Spleen (tissue), 11 donors: ENCODE measurements at regions not wholly inside any gene's neighbourhood (a gene's known extent, or its start where the extent isn't known, plus 50 kb on each side); places are given as distances from the start of the nearest gene placed in this dataset.

Source experiments
- DNase-seq: peaks from one replicate; pipeline ENCODE4 v3.0.0-alpha.2; 2020
- H3K27ac ChIP-seq, 8 donors: fragments of 200-600 bp; sonication (generic) in 7 of 8; 1 replicate in 4 of 8; 2 replicates in 4 of 8; pipeline versions ENCODE4 v1.5.0 to v1.8.0; 2016 to 2021; ENCODE audit warnings: inconsistent platforms in 4 of 8, mild to moderate bottlenecking in 4 of 8, moderate library complexity in 1 of 8
- H3K27me3 ChIP-seq, 7 donors: fragments of 200-600 bp; sonication (generic) in 6 of 7; replicated peaks in 1 of 7; 1 replicate in 4 of 7; 2 replicates in 3 of 7; pipeline versions ENCODE4 v1.5.0 to v1.8.0; 2016 to 2021; ENCODE audit warnings: inconsistent platforms in 3 of 7, mild to moderate bottlenecking in 1 of 7
- H3K36me3 ChIP-seq, 6 donors: fragments of 200-600 bp; sonication (generic) in 5 of 6; 1 replicate in 4 of 6; 2 replicates in 2 of 6; pipeline versions ENCODE4 v1.5.0 to v1.8.0; 2016 to 2021; ENCODE audit warnings: inconsistent platforms in 2 of 6
- H3K4me1 ChIP-seq, 6 donors: fragments of 200-600 bp; sonication (generic) in 5 of 6; 1 replicate in 3 of 6; 2 replicates in 3 of 6; pipeline versions ENCODE4 v1.5.0 to v1.8.0; 2016 to 2021; ENCODE audit warnings: inconsistent platforms in 3 of 6
- H3K4me3 ChIP-seq, 8 donors: fragments of 200-600 bp; sonication (generic) in 7 of 8; 1 replicate in 4 of 8; 2 replicates in 4 of 8; pipeline versions ENCODE4 v1.5.0 to v1.8.0; 2016 to 2021; ENCODE audit warnings: inconsistent platforms in 4 of 8, mild to moderate bottlenecking in 4 of 8, moderate library complexity in 2 of 8
- H3K9me3 ChIP-seq, 8 donors: fragments of 200-600 bp; sonication (generic) in 7 of 8; 1 replicate in 4 of 8; 2 replicates in 4 of 8; pipeline versions ENCODE4 v1.5.0 to v1.8.0; 2016 to 2021; ENCODE audit warnings: inconsistent platforms in 4 of 8
- POLR2A ChIP-seq, 3 donors: fragments of 450-650 bp; IDR thresholded peaks; one replicate each; pipeline ENCODE4 v1.5.1; 2017; ENCODE audit warnings: antibody characterized with exemption in 3 of 3, mild to moderate bottlenecking in 1 of 3
- POLR2AphosphoS5 ChIP-seq, 3 donors: sonication (generic); formaldehyde crosslinking; IDR thresholded peaks; one replicate each; pipeline ENCODE4 v1.5.1; 2017; ENCODE audit warnings: antibody characterized with exemption in 3 of 3
- WGBS, 5 donors: extraction: QIAGEN DNeasy Blood & Tissue Kit in 3 of 5; methylation state at CpG; one replicate each; pipeline versions ENCODE4 v1.1.5 to v1.1.7; 2013 to 2018; 5-methylcytosine and 5-hydroxymethylcytosine counted together
- intact Hi-C: fragments of 100-400 bp; cut with DNase I; formaldehyde crosslinking; loops from one replicate; pipeline ENCODE4 v1.15.0; 2023; ENCODE audit warnings: low total_unique reads
- TF ChIP-seq, protein P1 (sequence below), 11 experiments: fragments of 200-600 bp in 7 of 11; fragments of 450-650 bp in 4 of 11; sonication (generic) in 4 of 11; IDR thresholded peaks in 8 of 11; conservative IDR thresholded peaks in 3 of 11; 1 replicate in 7 of 11; 2 replicates in 4 of 11; pipeline versions ENCODE4 v1.4.0 to v1.8.0; 2016 to 2021; ENCODE audit warnings: antibody characterized with exemption in 11 of 11, inconsistent platforms in 4 of 11, mild to moderate bottlenecking in 1 of 11
- donor health status: healthy with polysubstance abuse.
- donor health status: DM: no; HTN: no; CAD: no; lungs with moderate emphysema.
- donor health status: DM: no; HTN: no; CAD: no.
- donor health status: Bipolar disorder and iron deficiency.
- donor health status: healthy.
- donor health status: DM: no; HTN: no; CAD: no.
- donor health status: DM: yes; HTN: yes; CAD: no.

DNA sequence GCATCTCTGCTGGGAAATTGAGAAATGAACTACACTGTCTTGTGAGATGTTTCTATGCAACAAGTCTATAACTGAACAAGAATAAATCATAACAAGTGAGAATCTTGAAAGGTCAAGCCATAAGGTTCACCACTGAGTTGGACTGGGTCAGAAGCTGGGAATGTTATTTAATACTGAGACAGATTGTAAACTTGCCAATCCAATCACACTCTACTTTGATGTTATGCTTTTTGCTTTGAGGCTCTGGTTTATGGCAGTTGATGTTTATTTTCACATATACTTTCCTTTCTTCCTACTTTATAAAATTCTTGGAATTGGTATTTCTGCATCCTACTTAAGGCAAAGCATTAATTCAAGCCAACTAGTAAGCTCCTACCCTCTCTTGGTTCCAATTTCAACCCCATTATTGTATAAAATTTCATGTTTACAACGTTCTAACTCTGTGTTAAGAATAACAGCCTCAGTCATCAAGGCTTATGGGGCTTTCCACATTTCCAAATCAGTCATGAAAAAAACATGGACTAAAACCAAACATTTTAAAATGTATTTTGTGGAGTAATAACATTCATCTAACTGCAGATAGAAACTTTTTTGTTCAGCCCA lies 533.4 kb downstream of the NYAP2 start:
- DNase-seq = no peak
- no peaks in the 10 kb centered on the region for H3K4me1 ChIP-seq
- H3K27me3 ChIP-seq = no peaks in the 10 kb centered on the region
- H3K4me3 ChIP-seq = no peak overlapping the region
- H3K36me3 ChIP-seq = no peaks in the 10 kb centered on the region
- no peak for TF ChIP-seq POLR2AphosphoS5 (IDR thresholded peaks at IDR 0.05)
- TF ChIP-seq, protein P1, sequence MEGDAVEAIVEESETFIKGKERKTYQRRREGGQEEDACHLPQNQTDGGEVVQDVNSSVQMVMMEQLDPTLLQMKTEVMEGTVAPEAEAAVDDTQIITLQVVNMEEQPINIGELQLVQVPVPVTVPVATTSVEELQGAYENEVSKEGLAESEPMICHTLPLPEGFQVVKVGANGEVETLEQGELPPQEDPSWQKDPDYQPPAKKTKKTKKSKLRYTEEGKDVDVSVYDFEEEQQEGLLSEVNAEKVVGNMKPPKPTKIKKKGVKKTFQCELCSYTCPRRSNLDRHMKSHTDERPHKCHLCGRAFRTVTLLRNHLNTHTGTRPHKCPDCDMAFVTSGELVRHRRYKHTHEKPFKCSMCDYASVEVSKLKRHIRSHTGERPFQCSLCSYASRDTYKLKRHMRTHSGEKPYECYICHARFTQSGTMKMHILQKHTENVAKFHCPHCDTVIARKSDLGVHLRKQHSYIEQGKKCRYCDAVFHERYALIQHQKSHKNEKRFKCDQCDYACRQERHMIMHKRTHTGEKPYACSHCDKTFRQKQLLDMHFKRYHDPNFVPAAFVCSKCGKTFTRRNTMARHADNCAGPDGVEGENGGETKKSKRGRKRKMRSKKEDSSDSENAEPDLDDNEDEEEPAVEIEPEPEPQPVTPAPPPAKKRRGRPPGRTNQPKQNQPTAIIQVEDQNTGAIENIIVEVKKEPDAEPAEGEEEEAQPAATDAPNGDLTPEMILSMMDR (IDR thresholded peaks at IDR 0.05 in 8 of 11, conservative IDR thresholded peaks at IDR 0.05 in 3 of 11) = no peak
- no peak for TF ChIP-seq POLR2A (IDR thresholded peaks at IDR 0.05)
- WGBS, 5 donors = 49 to 61% (median 55%) methylated on average over 1 of the region's 1 CpG
- H3K27ac ChIP-seq = no peak overlapping the region
- H3K9me3 ChIP-seq = no peaks in the 10 kb centered on the region
- intact Hi-C loops = no loop called here

- H3K27ac ChIP-seq = no peak overlapping the region
- no peaks in the 10 kb centered on the region for H3K9me3 ChIP-seq
- intact Hi-C loops = no loop called here
- TF ChIP-seq POLR2A (IDR thresholded peaks at IDR 0.05) (no peak), POLR2AphosphoS5 (IDR thresholded peaks at IDR 0.05) (no peak)
- TF ChIP-seq, protein P1 (IDR thresholded peaks at IDR 0.05 in 8 of 11, conservative IDR thresholded peaks at IDR 0.05 in 3 of 11) = no peak
- 50 to 69% (median 62%) methylated on average over 2 of the region's 2 CpGs for WGBS, 5 donors
- peaks cover 0 to 4% (median 0%) of the 10 kb centered on the region in 7 donors for H3K27me3 ChIP-seq
- H3K4me3 ChIP-seq = no peak overlapping the region
- no peaks in the 10 kb centered on the region for H3K4me1 ChIP-seq
- DNase-seq = no peak
- H3K36me3 ChIP-seq = no peaks in the 10 kb centered on the region
These were observed 531.2 kb downstream of the NYAP2 start for GRCh38 chr2:225930687-225931086.

DNA sequence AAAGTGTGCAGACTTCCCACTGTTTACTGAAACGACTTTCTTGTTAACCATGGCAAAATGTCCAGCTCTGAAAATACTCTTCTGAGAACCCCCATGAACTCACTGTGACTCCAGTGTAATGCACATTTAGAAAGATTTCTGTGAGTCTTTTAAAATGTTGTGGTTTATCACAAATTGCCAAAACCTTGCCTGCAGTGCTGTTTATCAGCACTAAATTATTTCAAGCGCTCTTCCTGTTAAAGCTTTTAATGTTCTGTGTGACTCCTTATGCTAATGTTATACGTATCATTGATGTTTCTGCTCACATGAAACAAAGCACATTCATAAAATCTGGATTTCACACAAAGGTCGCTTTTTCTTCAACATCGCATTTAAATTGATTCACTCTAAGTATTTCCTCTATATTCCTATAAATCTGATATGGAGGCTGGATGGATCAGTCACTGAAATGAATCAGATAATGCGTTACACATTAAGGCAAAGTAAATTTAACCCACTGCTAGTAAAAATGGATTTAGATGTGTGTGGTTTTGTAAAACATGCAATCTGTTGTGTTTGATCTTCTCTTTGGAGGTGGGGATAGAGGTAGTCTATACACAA lies 521.2 kb downstream of the NYAP2 start:
- TF ChIP-seq, protein P1 (IDR thresholded peaks at IDR 0.05 in 8 of 11, conservative IDR thresholded peaks at IDR 0.05 in 3 of 11) = no peak
- TF ChIP-seq POLR2A (IDR thresholded peaks at IDR 0.05) = no peak
- no peak for TF ChIP-seq POLR2AphosphoS5 (IDR thresholded peaks at IDR 0.05)
- 74 to 81% (median 79%) methylated on average over 6 of the region's 6 CpGs for WGBS, 5 donors
- intact Hi-C loops = no loop called here
- no peaks in the 10 kb centered on the region for H3K27me3 ChIP-seq
- peaks cover 0 to 22% (median 12%) of the 10 kb centered on the region in 8 donors for H3K9me3 ChIP-seq
- DNase-seq = no peak
- no peak overlapping the region for H3K4me3 ChIP-seq
- no peaks in the 10 kb centered on the region for H3K4me1 ChIP-seq
- H3K27ac ChIP-seq = no peak overlapping the region
- H3K36me3 ChIP-seq = no peaks in the 10 kb centered on the region

DNA sequence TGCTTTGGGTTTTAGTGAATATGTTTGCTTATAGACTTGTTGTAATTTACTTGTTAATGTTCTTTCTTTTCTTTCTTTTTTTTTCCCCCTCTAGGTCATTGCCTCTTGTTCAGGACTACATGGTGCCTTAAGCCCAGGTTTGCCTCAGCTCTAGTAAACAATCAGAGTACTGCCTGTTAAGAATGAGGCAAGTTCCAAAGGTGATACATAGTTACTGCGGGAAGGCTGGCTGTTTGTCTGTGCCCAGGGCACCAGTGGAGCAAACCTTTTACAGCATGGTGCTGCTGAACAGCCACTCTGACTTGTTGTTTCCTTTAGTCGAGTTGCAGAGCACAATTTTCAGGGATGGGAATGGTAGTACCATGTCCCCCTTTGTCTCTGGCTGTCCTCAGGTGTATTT lies 517.2 kb downstream of the NYAP2 start:
- no peak overlapping the region for H3K4me3 ChIP-seq
- no peaks in the 10 kb centered on the region for H3K4me1 ChIP-seq
- TF ChIP-seq POLR2AphosphoS5 (IDR thresholded peaks at IDR 0.05) (no peak), POLR2A (IDR thresholded peaks at IDR 0.05) (no peak)
- TF ChIP-seq, protein P1 (IDR thresholded peaks at IDR 0.05 in 8 of 11, conservative IDR thresholded peaks at IDR 0.05 in 3 of 11) = no peak
- no peak for DNase-seq
- H3K27me3 ChIP-seq = no peaks in the 10 kb centered on the region
- H3K36me3 ChIP-seq = no peaks in the 10 kb centered on the region
- H3K9me3 ChIP-seq = peaks cover 0 to 30% (median 14%) of the 10 kb centered on the region in 8 donors
- intact Hi-C loops = no loop called here
- 55 to 72% (median 66%) methylated on average over 2 of the region's 2 CpGs for WGBS, 5 donors
- H3K27ac ChIP-seq = no peak overlapping the region
